NOMO-1 treated with dmso at 0.1 percent for 144 hours (cell line): ENCODE measurements at regions not wholly inside any gene's neighbourhood (a gene's known extent, or its start where the extent isn't known, plus 50 kb on each side); places are given as distances from the start of the nearest gene placed in this dataset.
"Not testable (repeated sequence)": the region's sequence is repeated elsewhere in the genome, so short reads cannot be mapped to it uniquely, and the experiment has no call there.

Experiments
- DNase-seq: peaks from one replicate; lab custom pipeline; 2025; ENCODE audit not compliant: unreplicated experiment; lab: John Stamatoyannopoulos, UW

- DNase-seq, result no peak
Measured at GRCh38 chr5:167296066-167296465, 995.4 kb upstream of the WWC1 start.

GRCh38 chr5:167296661-167297060, 994.8 kb upstream of the WWC1 start:
- no peak for DNase-seq

GRCh38 chr5:167299861-167300260, 991.6 kb upstream of the WWC1 start:
- DNase-seq, result not testable (repeated sequence)

GRCh38 chr5:167303582-167303981, 987.9 kb upstream of the WWC1 start:
- DNase-seq, result no peak

- no peak for DNase-seq
Measured at GRCh38 chr5:167304834-167305469, 986.5 kb upstream of the WWC1 start.

- DNase-seq, result no peak
Measured at GRCh38 chr5:167305591-167306213, 985.7 kb upstream of the WWC1 start.

GRCh38 chr5:167307042-167307441, 984.4 kb upstream of the WWC1 start:
- DNase-seq, result no peak

- no peak for DNase-seq
Measured at GRCh38 chr5:167308466-167308865, 983.0 kb upstream of the WWC1 start.

- no peak for DNase-seq
Measured at GRCh38 chr5:167309941-167310517, 981.4 kb upstream of the WWC1 start.

GRCh38 chr5:167311340-167311739, 980.1 kb upstream of the WWC1 start:
- DNase-seq, result no peak

- no peak for DNase-seq
Measured at GRCh38 chr5:167312225-167312624, 979.2 kb upstream of the WWC1 start.

- no peak for DNase-seq
Measured at GRCh38 chr5:167315762-167316161, 975.7 kb upstream of the WWC1 start.

- DNase-seq, result no peak
Measured at GRCh38 chr5:167317884-167318283, 973.6 kb upstream of the WWC1 start.

- DNase-seq, result no peak
Measured at GRCh38 chr5:167319243-167319642, 972.2 kb upstream of the WWC1 start.

GRCh38 chr5:167320019-167320418, 971.4 kb upstream of the WWC1 start:
- no peak for DNase-seq

- DNase-seq, result no peak
Measured at GRCh38 chr5:167332309-167332708, 959.1 kb upstream of the WWC1 start.

GRCh38 chr5:167336161-167336560, 955.3 kb upstream of the WWC1 start:
- DNase-seq, result no peak

GRCh38 chr5:167339205-167339604, 952.2 kb upstream of the WWC1 start:
- no peak for DNase-seq

GRCh38 chr5:167346461-167346860, 945.0 kb upstream of the WWC1 start:
- no peak for DNase-seq

GRCh38 chr5:167348251-167348926, 943.1 kb upstream of the WWC1 start:
- no peak for DNase-seq

GRCh38 chr5:167348980-167349379, 942.5 kb upstream of the WWC1 start:
- no peak for DNase-seq

- DNase-seq, result no peak
Measured at GRCh38 chr5:167351316-167351715, 940.1 kb upstream of the WWC1 start.
